IMR-90 (cell line): ENCODE measurements at regions not wholly inside any gene's neighbourhood (a gene's known extent, or its start where the extent isn't known, plus 50 kb on each side); places are given as distances from the start of the nearest gene placed in this dataset.

Source experiments
- ATAC-seq: fragments of 200-7000 bp; cut with Tn5 transposase; 2 replicates; pipeline ENCODE4 v1.9.1; 2020; ENCODE audit warnings: low read depth, mild to moderate bottlenecking, moderate library complexity
- BruUV-seq: library from RNA; stranded (reverse); fragments of 400-500 nt; replicated peaks from 2 replicates; lab custom pipeline; 2021; lab: Mats Ljungman, UMichigan
- CTCF ChIA-PET: fragments of 300-600 bp; formaldehyde crosslinking; extraction: SDS; loops from one replicate; lab custom pipeline; 2021; ENCODE audit warnings: antibody characterized with exemption; lab: Yijun Ruan, JAX
- POLR2A ChIA-PET: fragments of 300-600 bp; sonication (Branson Sonifier 250); formaldehyde crosslinking; loops from one replicate; lab custom pipeline; 2022; ENCODE audit warnings: antibody characterized with exemption; ENCODE audit not compliant: unreplicated experiment; lab: Charles Lee
- DNase-seq: peaks from one replicate; pipeline ENCODE4 v3.0.0; 2013
- H2AFZ ChIP-seq: replicated peaks from 2 replicates; pipeline ENCODE3; 2013; ENCODE audit warnings: low read length, mild to moderate bottlenecking; ENCODE audit not compliant: poor library complexity
- H2AK5ac ChIP-seq: 2 replicates; pipeline ENCODE4 v1.6.1; 2013; ENCODE audit warnings: low read depth, low read length, inconsistent platforms
- H2AK9ac ChIP-seq: replicated peaks from 2 replicates; pipeline ENCODE3; 2013; ENCODE audit warnings: mild to moderate bottlenecking, low read depth, low read length, moderate library complexity; ENCODE audit not compliant: poor library complexity
- H2BK120ac ChIP-seq: 2 replicates; pipeline ENCODE4 v1.6.1; 2013; ENCODE audit warnings: low read depth, low read length, inconsistent platforms
- H2BK15ac ChIP-seq: 3 replicates; pipeline ENCODE4 v1.6.1; 2013; ENCODE audit warnings: low read depth, low read length, inconsistent platforms
- H2BK20ac ChIP-seq: 2 replicates; pipeline ENCODE4 v1.6.1; 2013; ENCODE audit warnings: low read depth, mild to moderate bottlenecking, inconsistent platforms, low read length, moderate library complexity
- H2BK5ac ChIP-seq: 2 replicates; pipeline ENCODE4 v1.6.1; 2013; ENCODE audit warnings: mild to moderate bottlenecking, low read depth, low read length, inconsistent platforms; ENCODE audit not compliant: poor library complexity, severe bottlenecking
- H3K14ac ChIP-seq: replicated peaks from 2 replicates; pipeline ENCODE4 v1.6.1; 2013; ENCODE audit warnings: low read depth, low read length, inconsistent platforms
- H3K18ac ChIP-seq: 2 replicates; pipeline ENCODE4 v1.6.1; 2013; ENCODE audit warnings: low read depth, low read length, control low read depth
- H3K23ac ChIP-seq: 2 replicates; pipeline ENCODE4 v1.6.1; 2013; ENCODE audit warnings: low read depth, low read length, inconsistent platforms
- H3K27ac ChIP-seq: 2 replicates; pipeline ENCODE4 v1.5.1; 2013; ENCODE audit warnings: mild to moderate bottlenecking, control low read depth, low read length; ENCODE audit not compliant: insufficient read depth
- H3K27me3 ChIP-seq: 2 replicates; pipeline ENCODE4 v1.6.1; 2013; ENCODE audit warnings: low read length; ENCODE audit not compliant: control insufficient read depth, insufficient read depth
- H3K36me3 ChIP-seq: 2 replicates; pipeline ENCODE4 v1.6.1; 2013; ENCODE audit warnings: low read length, mixed read lengths; ENCODE audit not compliant: control insufficient read depth, insufficient read depth
- H3K4ac ChIP-seq: 2 replicates; pipeline ENCODE4 v1.6.1; 2013; ENCODE audit warnings: low read depth, low read length, inconsistent platforms
- H3K4me1 ChIP-seq: 2 replicates; pipeline ENCODE4 v1.6.1; 2013; ENCODE audit warnings: low read length, mixed read lengths; ENCODE audit not compliant: control insufficient read depth, insufficient read depth
- H3K4me2 ChIP-seq: 2 replicates; pipeline ENCODE4 v1.6.1; 2013; ENCODE audit warnings: low read depth, mild to moderate bottlenecking, control low read depth, low read length, moderate library complexity
- H3K4me3 ChIP-seq: 2 replicates; pipeline ENCODE4 v1.5.1; 2013; ENCODE audit warnings: low read depth, mild to moderate bottlenecking, control low read depth, low read length, moderate library complexity; ENCODE audit not compliant: insufficient read depth
- H3K56ac ChIP-seq: 2 replicates; pipeline ENCODE4 v1.6.1; 2013; ENCODE audit warnings: low read length, inconsistent platforms; ENCODE audit not compliant: insufficient read depth; ENCODE audit errors: extremely low read depth
- H3K79me1 ChIP-seq, 2 experiments: 2 replicates each; pipeline ENCODE4 v1.6.1; 2013; ENCODE audit warnings: low read length in 2 of 2, inconsistent platforms in 1 of 2, low read depth in 1 of 2
- H3K9ac ChIP-seq: 2 replicates; pipeline ENCODE4 v1.6.1; 2013; ENCODE audit warnings: low read depth, low read length, control low read depth
- H3K9me1 ChIP-seq: 2 replicates; pipeline ENCODE4 v1.6.1; 2013; ENCODE audit warnings: low read length, inconsistent platforms; ENCODE audit not compliant: insufficient read depth
- H3K9me3 ChIP-seq: 2 replicates; pipeline ENCODE4 v1.6.1; 2013; ENCODE audit warnings: low read length; ENCODE audit not compliant: control insufficient read depth, insufficient read depth
- H4K20me1 ChIP-seq: 2 replicates; pipeline ENCODE4 v1.6.1; 2013; ENCODE audit warnings: low read length, inconsistent platforms; ENCODE audit not compliant: insufficient read depth
- H4K5ac ChIP-seq: 2 replicates; pipeline ENCODE4 v1.6.1; 2013; ENCODE audit warnings: mild to moderate bottlenecking, low read depth, low read length, control low read depth
- H4K8ac ChIP-seq, 2 experiments: 2 replicates each; pipeline ENCODE4 v1.6.1; 2013; ENCODE audit warnings: low read depth in 2 of 2, low read length in 2 of 2, control low read depth in 1 of 2, inconsistent platforms in 1 of 2
- H4K91ac ChIP-seq: 2 replicates; pipeline ENCODE4 v1.6.1; 2013; ENCODE audit warnings: low read depth, low read length, inconsistent platforms; ENCODE audit not compliant: insufficient read depth
- MAFK ChIP-seq: IDR thresholded peaks from 2 replicates; pipeline ENCODE4 v1.6.1; 2012; ENCODE audit warnings: low read depth, low read length, improper control_type of control experiment
- NFE2L2 ChIP-seq: fragments of 150-350 bp; IDR thresholded peaks from 2 replicates; pipeline ENCODE4 v1.6.1; 2016; ENCODE audit warnings: low read depth, mild to moderate bottlenecking, low read length
- POLR2A ChIP-seq: IDR thresholded peaks from 2 replicates; pipeline ENCODE4 v1.6.1; 2012; ENCODE audit warnings: mild to moderate bottlenecking, low read depth, low read length
- SMC3 ChIP-seq: fragments of 150-350 bp; IDR thresholded peaks from 2 replicates; pipeline ENCODE4 v1.6.1; 2016; ENCODE audit warnings: low read depth, mild to moderate bottlenecking, antibody characterized with exemption, low read length, moderate library complexity
- WGBS, 2 experiments: methylation state at CpG; one replicate each; pipeline versions ENCODE4 v1.1.5 to v1.1.7; 2013; ENCODE audit warnings: missing lambda C conversion rate in 2 of 2; ENCODE audit not compliant: insufficient read length in 1 of 2; ENCODE audit errors: extremely low coverage in 2 of 2; 5-methylcytosine and 5-hydroxymethylcytosine counted together
- dilution Hi-C: fragments of 300-500 bp; cut with HindIII; formaldehyde crosslinking; loops from one replicate; pipeline ENCODE4 v1.14.3; 2018; ENCODE audit warnings: low sequenced_read_pairs; ENCODE audit not compliant: unreplicated experiment
- in situ Hi-C: fragments of 300-500 bp; cut with MboI; formaldehyde crosslinking; loops from 3 replicates; pipeline ENCODE4 v1.14.3; 2019; ENCODE audit warnings: low sequenced_read_pairs, inconsistent platforms, mixed read lengths
- intact Hi-C: fragments of 100-400 bp; cut with micrococcal nuclease; formaldehyde crosslinking; loops from 2 replicates; pipeline ENCODE4 v1.10.0; 2022

DNA sequence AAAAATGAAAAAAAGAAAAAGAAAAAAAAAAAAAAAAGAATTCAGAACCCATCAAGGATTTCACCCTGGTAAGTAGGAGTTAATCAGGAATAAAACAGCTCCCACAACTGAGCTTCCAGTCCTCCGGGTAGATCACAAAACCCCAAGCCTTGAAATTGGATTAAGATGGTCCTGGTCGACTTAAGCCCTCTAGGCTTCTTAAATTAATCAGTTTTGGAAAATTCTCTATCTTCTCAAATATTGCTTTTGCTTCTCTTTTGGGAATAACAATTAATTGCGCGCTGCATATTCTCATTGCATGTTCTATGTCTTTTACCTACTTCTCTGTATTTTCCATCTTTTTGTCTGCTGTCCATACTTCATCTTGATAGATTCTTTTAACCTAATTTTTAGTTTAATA, 348.0 kb upstream of the MEX3C start:
- Histone ChIP-seq H3K4ac (no peak overlapping the region), H2AK5ac (no peak overlapping the region), H4K8ac (no peak overlapping the region), H4K20me1 (no peaks in the 10 kb centered on the region), H3K14ac (no peak overlapping the region), H4K91ac (no peak overlapping the region), H3K27ac (no peak overlapping the region), H2BK20ac (no peak overlapping the region), H3K9me3 (peaks cover 7% of the 10 kb centered on the region), H3K4me3 (no peak overlapping the region), H2AK9ac (no peak overlapping the region), H3K27me3 (no peaks in the 10 kb centered on the region), H2BK5ac (no peak overlapping the region), H3K18ac (no peak overlapping the region), H4K5ac (no peak overlapping the region), H3K36me3 (no peaks in the 10 kb centered on the region), H3K9ac (no peak overlapping the region), H3K4me2 (no peak overlapping the region), H3K79me1 (no peaks in the 10 kb centered on the region), H3K4me1 (no peaks in the 10 kb centered on the region), H3K56ac (no peak overlapping the region), H2AFZ (no peak overlapping the region), H2BK15ac (no peak overlapping the region), H2BK120ac (no peak overlapping the region), H3K9me1 (no peaks in the 10 kb centered on the region), H3K23ac (no peak overlapping the region)
- no CpG with 5 or more reads among the region's 4 CpGs for WGBS, 2 experiments
- dilution Hi-C loops (no loop called here), intact Hi-C loops (no loop called here), in situ Hi-C loops (no loop called here)
- ATAC-seq (no peak), DNase-seq (no peak)
- ChIA-PET POLR2A (no interaction called here), CTCF (interaction anchor here (0.6 kb wide), 1 partner anchor 26 kb away, joined by 6 read pairs; no protein-coding TSS in a partner anchor)
- BruUV-seq, result no TSS peak
- TF ChIP-seq SMC3, result no peak
- TF ChIP-seq MAFK, result no peak
- no peak for TF ChIP-seq NFE2L2
- no peak for TF ChIP-seq POLR2A
